GM12875 (cell line): ENCODE measurements at regions not wholly inside any gene's neighbourhood (a gene's known extent, or its start where the extent isn't known, plus 50 kb on each side); places are given as distances from the start of the nearest gene placed in this dataset.

Source experiments
- H3K4me3 ChIP-seq: one replicate; pipeline ENCODE4 v1.5.1; 2011; ENCODE audit warnings: low read depth, low read length, control low read depth
- CTCF ChIP-seq: IDR thresholded peaks from 2 replicates; pipeline ENCODE4 v1.5.1; 2011; ENCODE audit warnings: low read depth, mild to moderate bottlenecking, control low read depth, inconsistent platforms, low read length, moderate library complexity, borderline replicate concordance; ENCODE audit not compliant: insufficient read depth

- no peak overlapping the region for H3K4me3 ChIP-seq
- TF ChIP-seq CTCF: no peak
These were observed 221.8 kb upstream of the TMEM72 start for GRCh38 chr10:44689368-44689767.

- H3K4me3 ChIP-seq: no peak overlapping the region
- no peak for TF ChIP-seq CTCF
These were observed 214.6 kb upstream of the TMEM72 start for GRCh38 chr10:44696496-44696895.

GRCh38 chr10:44697116-44697515, 214.0 kb upstream of the TMEM72 start:
- no peak for TF ChIP-seq CTCF
- no peak overlapping the region for H3K4me3 ChIP-seq

GRCh38 chr10:44702531-44702930, 208.6 kb upstream of the TMEM72 start:
- no peak for TF ChIP-seq CTCF
- no peak overlapping the region for H3K4me3 ChIP-seq

GRCh38 chr10:44703241-44704155, 207.6 kb upstream of the TMEM72 start:
- no peak overlapping the region for H3K4me3 ChIP-seq
- no peak for TF ChIP-seq CTCF

- H3K4me3 ChIP-seq: no peak overlapping the region
- TF ChIP-seq CTCF: no peak
These were observed 206.5 kb upstream of the TMEM72 start for GRCh38 chr10:44704616-44705015.

GRCh38 chr10:44706745-44707144, 204.4 kb upstream of the TMEM72 start:
- H3K4me3 ChIP-seq: no peak overlapping the region
- TF ChIP-seq CTCF: no peak
